ENCODE measurements at regions not wholly inside any gene's neighbourhood (a gene's known extent, or its start where the extent isn't known, plus 50 kb on each side); places are given as distances from the start of the nearest gene placed in this dataset.

DNA sequence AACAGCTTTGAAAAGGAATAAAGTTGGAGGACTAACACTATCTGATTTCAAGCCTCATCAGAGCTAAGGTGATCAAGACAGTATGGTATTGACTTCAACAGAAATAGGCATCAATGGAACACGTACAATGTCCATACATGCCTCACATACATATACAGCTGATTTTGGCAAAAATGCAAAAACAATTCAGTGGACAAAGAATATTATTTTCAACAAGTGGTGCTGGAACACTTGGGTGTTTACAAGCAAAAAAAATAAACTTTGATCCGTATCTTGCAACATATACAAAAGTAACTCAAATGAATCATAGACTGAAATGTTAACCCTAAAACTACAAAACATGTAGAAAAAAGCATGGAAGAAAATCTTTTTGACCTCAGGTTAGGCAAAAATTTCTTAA, 141.9 kb upstream of the ZC3H11B start:
- Histone ChIP-seq H4K20me1 (no peaks in the 10 kb centered on the region), H3K27me3 (no peaks in the 10 kb centered on the region)
- TF ChIP-seq Cebpa-rat (IDR thresholded peaks at IDR 0.05) = no peak

DNA sequence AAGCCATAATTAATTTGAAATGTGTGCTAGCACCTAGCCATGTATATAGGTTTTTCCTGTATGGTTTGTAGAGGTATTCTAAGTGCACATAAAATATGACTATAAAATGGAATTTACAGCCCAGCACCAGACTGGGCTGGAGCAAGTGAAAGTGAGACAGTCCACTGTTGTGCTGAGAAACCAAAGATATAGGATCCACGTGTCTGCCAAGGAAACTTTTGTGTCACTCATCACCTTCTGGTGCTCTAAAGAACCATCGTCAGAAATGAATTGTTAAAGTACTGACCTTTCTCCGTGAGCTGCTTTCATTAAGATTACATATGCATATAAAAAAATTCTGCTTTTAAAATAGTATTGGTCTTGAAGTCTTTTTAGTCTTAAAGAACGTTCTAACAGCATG, 141.0 kb upstream of the ZC3H11B start:
- no peaks in the 10 kb centered on the region for H3K9me3 ChIP-seq
- H4K20me1 ChIP-seq = no peaks in the 10 kb centered on the region
- no peak overlapping the region for H3K4me3 ChIP-seq
- H3K27ac ChIP-seq = no peak overlapping the region
- H3K4me2 ChIP-seq = no peak overlapping the region
- no peak for TF ChIP-seq Cebpa-rat (IDR thresholded peaks at IDR 0.05)
- no peaks in the 10 kb centered on the region for H3K36me3 ChIP-seq
- no peaks in the 10 kb centered on the region for H3K4me1 ChIP-seq
- H3K9ac ChIP-seq = no peak overlapping the region
- H3K27me3 ChIP-seq = no peaks in the 10 kb centered on the region

More for the DNA sequence above, 141.9 kb upstream of the ZC3H11B start:
- H3K36me3 ChIP-seq = no peaks in the 10 kb centered on the region
- no peaks in the 10 kb centered on the region for H3K9me3 ChIP-seq
- H3K4me3 ChIP-seq = no peak overlapping the region
- H3K27ac ChIP-seq = no peak overlapping the region
- H3K4me1 ChIP-seq = no peaks in the 10 kb centered on the region
- H3K4me2 ChIP-seq = no peak overlapping the region
- H3K9ac ChIP-seq = no peak overlapping the region

DNA sequence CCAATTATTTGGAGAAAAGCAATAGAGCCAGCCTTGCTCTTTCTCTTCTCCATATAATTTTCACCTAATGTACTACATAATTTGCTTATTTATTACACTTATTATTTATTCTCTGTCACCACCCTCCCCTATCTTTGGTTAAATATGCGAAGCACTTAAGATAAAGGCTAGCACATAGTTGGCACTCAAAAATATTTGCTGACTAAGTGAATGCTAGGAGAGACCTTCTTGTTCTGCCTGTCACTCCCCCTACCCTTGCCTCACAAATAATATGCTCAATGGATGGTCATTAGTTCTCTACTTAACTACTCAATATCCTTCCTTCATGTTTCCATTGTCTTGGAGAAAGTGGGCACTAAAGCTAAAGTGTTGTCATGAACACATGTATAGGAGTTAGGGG, 139.7 kb upstream of the ZC3H11B start:
- Histone ChIP-seq H3K4me2 (no peak overlapping the region), H3K36me3 (no peaks in the 10 kb centered on the region), H3K4me3 (no peak overlapping the region)

DNA sequence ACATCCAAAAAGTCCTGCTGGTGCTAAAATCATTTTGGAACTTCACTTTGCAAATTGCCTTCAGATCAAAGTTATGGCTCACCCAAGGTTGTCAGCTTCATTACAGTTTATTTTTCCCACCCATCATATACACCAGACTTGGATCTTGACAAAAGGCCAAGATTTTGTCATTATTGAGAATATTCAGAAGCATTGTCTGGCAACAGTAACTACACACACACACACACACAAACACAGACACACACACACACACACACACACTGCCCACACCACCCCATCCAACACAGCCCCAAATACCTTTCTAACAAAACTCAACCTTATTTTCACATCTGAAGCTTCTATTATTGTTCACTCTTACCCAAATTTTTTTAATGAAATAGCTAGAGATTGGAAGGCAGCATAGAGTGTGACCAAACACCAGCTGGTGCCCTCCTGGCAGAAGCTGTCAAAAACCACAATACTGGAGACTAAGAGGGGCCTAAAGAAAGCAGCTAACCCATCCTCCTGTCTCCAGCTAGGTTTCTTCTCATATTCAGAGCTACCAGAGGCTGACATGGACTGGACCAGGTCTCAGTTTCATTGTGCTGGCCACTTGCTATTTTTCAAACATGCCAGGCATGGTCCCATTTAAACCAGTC, 139.1 kb upstream of the ZC3H11B start:
- Histone ChIP-seq H3K4me1 (no peaks in the 10 kb centered on the region), H3K9ac (no peak overlapping the region), H4K20me1 (no peaks in the 10 kb centered on the region), H3K27me3 (no peaks in the 10 kb centered on the region), H3K4me2 (no peak overlapping the region), H3K36me3 (no peaks in the 10 kb centered on the region), H3K4me3 (no peak overlapping the region), H3K27ac (no peak overlapping the region), H3K9me3 (no peaks in the 10 kb centered on the region)
- no peak for TF ChIP-seq Cebpa-rat (IDR thresholded peaks at IDR 0.05)

More for the DNA sequence above, 139.7 kb upstream of the ZC3H11B start:
- Histone ChIP-seq H3K27ac (no peak overlapping the region), H3K9me3 (no peaks in the 10 kb centered on the region), H3K27me3 (no peaks in the 10 kb centered on the region), H4K20me1 (no peaks in the 10 kb centered on the region), H3K4me1 (no peaks in the 10 kb centered on the region), H3K9ac (no peak overlapping the region)
- no peak for TF ChIP-seq Cebpa-rat (IDR thresholded peaks at IDR 0.05)

DNA sequence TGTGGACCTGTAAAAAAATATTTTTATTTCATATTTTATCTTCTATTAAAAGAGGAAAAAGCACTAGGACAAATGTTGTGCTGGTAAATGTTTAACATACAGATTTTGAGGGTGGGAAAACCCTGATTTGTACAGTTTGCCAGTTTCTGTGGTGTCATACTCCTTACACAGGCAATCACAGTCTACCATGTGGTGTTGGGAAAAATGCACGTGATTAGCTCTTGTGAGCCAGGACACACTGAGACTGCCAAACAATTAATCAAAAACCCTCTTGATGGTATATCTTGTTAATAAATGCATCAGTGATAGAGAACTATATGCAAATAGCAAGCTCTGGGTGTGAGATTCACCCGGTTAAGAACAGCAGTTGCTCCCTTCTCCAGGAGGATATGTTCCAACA, 136.5 kb upstream of the ZC3H11B start:
- no peak overlapping the region for H3K27ac ChIP-seq
- H3K4me1 ChIP-seq = no peaks in the 10 kb centered on the region
- no peaks in the 10 kb centered on the region for H3K9me3 ChIP-seq
- H4K20me1 ChIP-seq = no peaks in the 10 kb centered on the region
- H3K36me3 ChIP-seq = no peaks in the 10 kb centered on the region
- H3K27me3 ChIP-seq = no peaks in the 10 kb centered on the region
- H3K9ac ChIP-seq = no peak overlapping the region
- no peak overlapping the region for H3K4me3 ChIP-seq
- no peak for TF ChIP-seq Cebpa-rat (IDR thresholded peaks at IDR 0.05)
- no peak overlapping the region for H3K4me2 ChIP-seq

DNA sequence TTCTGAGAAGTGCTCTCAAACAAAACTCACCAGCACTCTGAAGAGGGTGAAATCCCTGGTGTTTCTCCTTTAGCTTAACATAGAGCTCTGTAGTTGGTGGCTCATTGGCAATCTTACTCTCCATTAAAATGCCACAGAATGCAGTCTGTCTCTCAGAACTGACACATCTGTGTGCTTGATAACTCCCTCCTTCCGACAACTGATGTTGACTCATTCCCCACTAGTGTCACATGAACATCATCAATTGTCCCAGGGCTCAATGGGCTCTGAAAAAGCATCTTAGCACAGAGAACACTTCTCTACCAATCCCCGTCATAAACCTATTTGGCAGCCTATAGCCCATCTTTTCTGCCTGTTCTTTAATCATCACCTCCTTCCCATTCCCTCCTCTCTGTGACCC, 133.2 kb upstream of the ZC3H11B start:
- no peaks in the 10 kb centered on the region for H3K36me3 ChIP-seq
- no peaks in the 10 kb centered on the region for H4K20me1 ChIP-seq
- H3K9ac ChIP-seq = no peak overlapping the region
- no peaks in the 10 kb centered on the region for H3K9me3 ChIP-seq
- H3K4me1 ChIP-seq = no peaks in the 10 kb centered on the region
- H3K4me3 ChIP-seq = no peak overlapping the region
- no peak for TF ChIP-seq Cebpa-rat (IDR thresholded peaks at IDR 0.05)
- H3K4me2 ChIP-seq = no peak overlapping the region
- no peaks in the 10 kb centered on the region for H3K27me3 ChIP-seq
- H3K27ac ChIP-seq = no peak overlapping the region

DNA sequence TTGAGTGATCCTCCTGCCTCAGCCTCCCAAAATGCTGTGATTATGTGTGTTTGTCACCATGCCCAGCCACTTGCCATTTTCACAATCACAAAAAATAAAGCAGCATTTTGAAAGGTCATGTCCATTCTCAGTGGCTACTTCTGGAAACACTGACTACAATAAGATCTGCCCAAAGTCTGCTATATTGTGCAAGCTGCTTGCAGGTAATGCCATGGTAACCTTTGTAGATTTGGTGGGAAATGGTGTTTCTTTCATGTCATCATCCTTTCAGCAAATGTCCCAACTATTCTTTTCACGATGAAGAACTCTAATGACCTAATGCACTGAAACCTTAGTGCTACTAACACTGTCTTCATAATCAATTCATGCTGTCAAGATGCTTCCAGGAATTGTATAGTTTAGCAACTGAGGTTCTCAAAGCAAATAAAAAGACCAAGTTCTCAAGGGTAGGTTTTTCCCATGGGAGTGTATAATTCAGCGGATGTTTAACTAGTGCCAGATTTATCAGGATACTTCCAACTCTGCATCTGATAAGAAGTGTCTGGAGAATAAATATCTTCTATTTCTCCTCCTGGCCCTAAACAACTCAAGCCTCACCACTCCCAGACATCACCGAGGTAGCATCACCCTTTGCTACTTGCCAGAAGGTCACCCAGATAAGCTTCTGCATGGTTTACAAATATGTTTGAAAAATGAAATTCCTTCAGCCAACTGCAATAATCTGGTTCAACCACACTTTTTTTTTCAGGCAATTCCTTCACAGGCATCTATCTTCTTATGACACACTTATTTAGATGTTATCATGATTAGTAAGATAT, 132.0 kb upstream of the ZC3H11B start:
- H3K27ac ChIP-seq = no peak overlapping the region
- no peaks in the 10 kb centered on the region for H3K27me3 ChIP-seq
- H3K9ac ChIP-seq = no peak overlapping the region
- H4K20me1 ChIP-seq = no peaks in the 10 kb centered on the region
- TF ChIP-seq Cebpa-rat (IDR thresholded peaks at IDR 0.05) = no peak
- H3K4me3 ChIP-seq = no peak overlapping the region
- no peaks in the 10 kb centered on the region for H3K36me3 ChIP-seq
- H3K4me2 ChIP-seq = no peak overlapping the region
- H3K9me3 ChIP-seq = no peaks in the 10 kb centered on the region
- no peaks in the 10 kb centered on the region for H3K4me1 ChIP-seq

DNA sequence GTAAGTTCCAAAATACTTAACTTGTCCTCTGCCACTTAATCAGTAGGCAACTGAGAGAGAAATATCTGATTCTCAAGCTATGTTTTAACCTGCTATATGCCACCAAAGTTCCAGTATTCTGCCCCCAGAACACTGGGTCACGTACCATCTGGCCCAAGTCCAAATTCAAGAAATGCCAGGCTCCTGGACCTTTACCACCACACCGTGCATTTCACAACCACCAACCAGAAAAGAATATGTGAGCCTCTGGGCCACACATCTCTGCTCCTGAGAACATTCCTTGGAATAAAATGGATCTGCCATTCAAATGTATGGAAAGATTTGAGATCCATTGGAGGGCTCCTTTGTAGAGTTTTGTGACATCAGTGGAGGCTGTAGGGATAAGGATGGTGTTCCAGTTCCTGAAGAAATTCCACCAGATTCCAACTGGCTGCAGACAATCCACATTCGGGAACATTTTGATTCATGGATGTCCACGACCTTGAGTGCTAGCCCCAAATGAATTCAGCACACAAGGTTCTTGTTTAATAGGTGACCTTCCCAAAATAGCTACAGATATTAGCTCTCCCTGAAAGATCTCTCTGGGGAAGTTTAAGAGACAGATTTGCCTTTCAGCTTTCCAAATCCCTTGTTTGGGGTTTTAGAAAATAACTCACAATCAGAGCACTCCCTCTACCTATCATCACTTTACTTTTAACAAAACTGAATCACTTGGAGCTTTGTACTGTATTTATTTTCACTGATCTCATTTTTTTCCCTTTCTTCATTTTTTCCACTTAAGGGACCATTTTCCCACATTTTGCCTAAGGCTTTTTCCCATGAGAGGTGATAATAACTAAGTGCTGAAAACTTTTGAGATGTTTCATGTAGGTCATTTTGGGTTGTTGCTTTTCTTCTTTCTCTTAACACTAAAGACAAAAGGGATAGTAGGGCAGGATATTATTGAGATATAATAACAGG, 128.4 kb upstream of the ZC3H11B start:
- H3K27ac ChIP-seq = no peak overlapping the region
- H3K27me3 ChIP-seq = no peaks in the 10 kb centered on the region
- H3K4me1 ChIP-seq = no peaks in the 10 kb centered on the region
- H3K36me3 ChIP-seq = no peaks in the 10 kb centered on the region
- no peak for TF ChIP-seq Cebpa-rat (IDR thresholded peaks at IDR 0.05)
- no peaks in the 10 kb centered on the region for H3K9me3 ChIP-seq
- H3K4me2 ChIP-seq = no peak overlapping the region
- no peak overlapping the region for H3K9ac ChIP-seq
- no peaks in the 10 kb centered on the region for H4K20me1 ChIP-seq
- H3K4me3 ChIP-seq = no peak overlapping the region

DNA sequence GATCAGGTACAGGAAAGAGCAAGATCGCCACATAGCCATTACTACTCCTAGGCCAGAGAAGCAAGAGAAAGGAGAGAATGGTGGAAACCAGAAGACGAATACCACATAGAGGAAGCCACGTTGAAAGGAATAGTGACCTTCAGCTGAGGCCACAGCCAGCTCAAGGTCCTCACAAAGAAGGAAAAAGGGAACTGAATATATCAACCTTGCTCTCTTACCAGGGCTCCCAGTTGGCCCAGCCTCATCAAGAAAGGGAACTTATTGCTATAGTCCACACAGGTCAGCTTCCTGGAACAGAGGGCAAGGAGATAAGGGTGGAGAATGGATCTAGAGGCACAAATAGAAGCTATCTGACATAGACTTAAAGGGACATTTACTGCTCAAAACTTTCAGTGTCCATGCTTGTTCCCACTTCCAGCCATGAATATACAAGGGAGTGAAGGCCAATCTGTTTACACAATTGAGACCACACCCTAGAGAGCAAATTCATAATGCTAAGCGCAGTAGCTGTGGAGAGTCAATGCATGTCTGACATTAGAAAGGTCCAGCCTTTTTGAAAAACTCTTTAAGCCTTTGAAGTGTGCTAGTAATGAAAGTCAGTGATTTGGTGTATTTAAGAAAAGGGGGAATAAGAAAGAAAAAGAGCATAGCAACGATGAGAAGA, 120.7 kb upstream of the ZC3H11B start:
- Histone ChIP-seq H3K4me1 (no peaks in the 10 kb centered on the region), H3K36me3 (no peaks in the 10 kb centered on the region), H4K20me1 (no peaks in the 10 kb centered on the region), H3K4me2 (no peak overlapping the region), H3K4me3 (no peak overlapping the region), H3K9ac (no peak overlapping the region), H3K27me3 (no peaks in the 10 kb centered on the region), H3K27ac (no peak overlapping the region), H3K9me3 (no peaks in the 10 kb centered on the region)
- no peak for TF ChIP-seq Cebpa-rat (IDR thresholded peaks at IDR 0.05)
